ENCODE measurements at regions not wholly inside any gene's neighbourhood (a gene's known extent, or its start where the extent isn't known, plus 50 kb on each side); places are given as distances from the start of the nearest gene placed in this dataset.

DNA sequence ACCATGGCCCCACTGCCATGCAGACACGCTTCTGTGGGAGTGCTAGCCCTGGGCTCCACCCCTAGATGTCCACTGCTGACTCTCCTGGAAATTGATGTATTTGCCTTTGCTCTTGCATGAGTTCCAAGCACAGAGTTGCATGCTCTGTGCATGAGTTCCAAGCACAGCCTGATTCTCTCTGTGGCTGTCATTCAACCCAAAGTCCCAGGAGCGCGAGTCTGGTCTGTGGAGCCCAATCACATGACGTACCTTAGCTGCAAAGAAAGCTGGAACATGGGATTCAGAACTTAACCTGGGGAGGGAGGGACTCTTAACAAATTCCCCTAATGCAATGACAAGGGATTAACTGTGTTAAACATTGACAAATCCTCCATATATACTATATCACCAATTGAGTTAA is 114.3 kb upstream of the SLC24A3 start:
- DNase-seq (ENCODE audit: low spot score), result no peak
- TF ChIP-seq, protein P1, sequence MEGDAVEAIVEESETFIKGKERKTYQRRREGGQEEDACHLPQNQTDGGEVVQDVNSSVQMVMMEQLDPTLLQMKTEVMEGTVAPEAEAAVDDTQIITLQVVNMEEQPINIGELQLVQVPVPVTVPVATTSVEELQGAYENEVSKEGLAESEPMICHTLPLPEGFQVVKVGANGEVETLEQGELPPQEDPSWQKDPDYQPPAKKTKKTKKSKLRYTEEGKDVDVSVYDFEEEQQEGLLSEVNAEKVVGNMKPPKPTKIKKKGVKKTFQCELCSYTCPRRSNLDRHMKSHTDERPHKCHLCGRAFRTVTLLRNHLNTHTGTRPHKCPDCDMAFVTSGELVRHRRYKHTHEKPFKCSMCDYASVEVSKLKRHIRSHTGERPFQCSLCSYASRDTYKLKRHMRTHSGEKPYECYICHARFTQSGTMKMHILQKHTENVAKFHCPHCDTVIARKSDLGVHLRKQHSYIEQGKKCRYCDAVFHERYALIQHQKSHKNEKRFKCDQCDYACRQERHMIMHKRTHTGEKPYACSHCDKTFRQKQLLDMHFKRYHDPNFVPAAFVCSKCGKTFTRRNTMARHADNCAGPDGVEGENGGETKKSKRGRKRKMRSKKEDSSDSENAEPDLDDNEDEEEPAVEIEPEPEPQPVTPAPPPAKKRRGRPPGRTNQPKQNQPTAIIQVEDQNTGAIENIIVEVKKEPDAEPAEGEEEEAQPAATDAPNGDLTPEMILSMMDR (IDR thresholded peaks at IDR 0.05; ENCODE audit: borderline replicate concordance, control extremely low read depth, extremely low read depth, insufficient read depth, missing control alignments), result no peak
- in situ Hi-C loops (cut with MboI; ENCODE audit: low sequenced_read_pairs, unreplicated experiment), result no loop called here

- DNase-seq (ENCODE audit: low spot score), result no peak
- TF ChIP-seq, protein P1 (IDR thresholded peaks at IDR 0.05; ENCODE audit: borderline replicate concordance, control extremely low read depth, extremely low read depth, insufficient read depth, missing control alignments), result no peak
- in situ Hi-C loops (cut with MboI; ENCODE audit: low sequenced_read_pairs, unreplicated experiment), result no loop called here
Observed at GRCh38 chr20:19098806-19099578, 113.5 kb upstream of the SLC24A3 start.

- TF ChIP-seq, protein P1 (IDR thresholded peaks at IDR 0.05; ENCODE audit: borderline replicate concordance, control extremely low read depth, extremely low read depth, insufficient read depth, missing control alignments), result no peak
- DNase-seq (ENCODE audit: low spot score), result no peak
- in situ Hi-C loops (cut with MboI; ENCODE audit: low sequenced_read_pairs, unreplicated experiment), result no loop called here
Observed at GRCh38 chr20:19099596-19100545, 112.6 kb upstream of the SLC24A3 start.

- in situ Hi-C loops (cut with MboI; ENCODE audit: low sequenced_read_pairs, unreplicated experiment), result no loop called here
- TF ChIP-seq, protein P1 (IDR thresholded peaks at IDR 0.05; ENCODE audit: borderline replicate concordance, control extremely low read depth, extremely low read depth, insufficient read depth, missing control alignments), result no peak
- DNase-seq (ENCODE audit: low spot score), result no peak
Observed at GRCh38 chr20:19100975-19101374, 111.5 kb upstream of the SLC24A3 start.

DNA sequence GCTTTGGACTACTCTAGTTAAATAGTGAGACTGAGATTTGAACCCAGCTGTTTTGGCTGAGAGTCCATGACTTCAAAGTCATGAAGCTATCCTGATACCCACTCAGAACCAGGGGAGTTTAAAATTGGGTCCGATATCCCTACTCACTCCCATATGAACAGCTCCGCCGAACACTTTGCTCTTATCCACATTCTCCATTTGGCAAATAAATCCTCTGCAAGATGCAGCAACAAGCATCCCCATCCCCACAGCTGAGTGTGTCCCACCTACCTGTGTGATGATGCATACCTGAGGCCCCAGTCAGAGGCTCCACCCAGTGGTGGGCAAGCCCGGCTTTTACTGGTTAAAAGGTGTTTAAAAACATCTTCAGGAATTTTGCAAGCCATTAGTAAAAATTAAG is 108.3 kb upstream of the SLC24A3 start:
- in situ Hi-C loops (cut with MboI; ENCODE audit: low sequenced_read_pairs, unreplicated experiment), result no loop called here
- no peak for DNase-seq (ENCODE audit: low spot score)
- TF ChIP-seq, protein P1 (IDR thresholded peaks at IDR 0.05; ENCODE audit: borderline replicate concordance, control extremely low read depth, extremely low read depth, insufficient read depth, missing control alignments), result no peak

DNA sequence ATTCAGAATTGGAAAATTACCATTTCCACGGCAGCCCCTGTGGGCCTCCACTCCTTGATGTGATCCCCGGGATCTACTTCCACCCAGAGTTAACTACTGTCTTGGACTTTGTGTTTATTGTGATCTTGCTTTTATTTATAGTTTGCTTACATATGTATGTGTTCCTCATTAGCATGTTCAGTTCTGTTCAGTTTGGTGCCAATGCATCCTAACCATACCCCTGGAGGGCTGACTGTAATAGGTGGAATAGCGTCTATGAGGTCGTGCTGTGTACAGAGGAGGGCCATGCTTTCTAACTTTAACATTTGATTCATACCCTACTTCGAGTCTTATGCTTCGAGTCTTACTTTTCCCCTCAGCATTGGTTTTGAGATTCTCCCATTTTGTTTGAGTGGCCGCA is 104.3 kb upstream of the SLC24A3 start:
- TF ChIP-seq, protein P1 (IDR thresholded peaks at IDR 0.05; ENCODE audit: borderline replicate concordance, control extremely low read depth, extremely low read depth, insufficient read depth, missing control alignments), result no peak
- in situ Hi-C loops (cut with MboI; ENCODE audit: low sequenced_read_pairs, unreplicated experiment), result no loop called here
- DNase-seq (ENCODE audit: low spot score), result no peak
